Left cardiac atrium (tissue), 4 donors: ENCODE measurements at regions not wholly inside any gene's neighbourhood (a gene's known extent, or its start where the extent isn't known, plus 50 kb on each side); places are given as distances from the start of the nearest gene placed in this dataset.

ENCODE experiments used
- ATAC-seq, 2 donors: fragments of 200-7000 bp; cut with Tn5 transposase; one replicate each; pipeline ENCODE4 v1.9.1; 2020; ENCODE audit warnings: mild to moderate bottlenecking in 2 of 2, moderate library complexity in 2 of 2
- DNase-seq: peaks from one replicate; pipeline ENCODE4 v3.0.0-alpha.2; 2020
- intact Hi-C, 2 donors: fragments of 100-400 bp; cut with DNase I; formaldehyde crosslinking; loops; one replicate each; pipeline versions ENCODE4 v1.14.1 to v1.15.1; 2022 to 2023
- donor health status: DM: no; HTN: yes; CAD: no.
- donor health status: DM: no; HTN: yes; CAD: no; lungs with severe emphysema.
- donor health status: DM: yes; HTN: yes; CAD: no.
- donor health status: Dilated cardiomyopathy.

DNA sequence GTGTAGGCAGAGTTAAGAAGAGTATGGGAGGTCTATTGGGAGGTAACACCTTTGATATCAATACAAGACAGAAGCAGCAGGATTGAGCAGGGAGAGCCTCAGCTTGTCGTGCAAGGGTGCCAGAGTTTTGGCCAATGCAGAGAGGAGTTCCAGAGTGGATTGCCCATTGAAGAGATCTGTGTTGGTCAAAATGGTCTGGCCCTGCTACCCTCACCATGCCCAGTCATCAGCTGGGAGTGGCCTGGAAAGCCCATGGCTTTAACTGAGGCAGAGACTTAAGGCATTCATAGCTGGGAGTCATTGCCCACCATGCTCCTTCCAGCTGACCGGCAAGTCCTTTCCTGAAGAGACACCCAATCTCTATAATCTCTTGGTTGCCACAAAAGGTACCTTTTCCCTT, 271.3 kb downstream of the ABHD5 start:
- no peak for ATAC-seq
- intact Hi-C loops = no loop called here
- no peak for DNase-seq

DNA sequence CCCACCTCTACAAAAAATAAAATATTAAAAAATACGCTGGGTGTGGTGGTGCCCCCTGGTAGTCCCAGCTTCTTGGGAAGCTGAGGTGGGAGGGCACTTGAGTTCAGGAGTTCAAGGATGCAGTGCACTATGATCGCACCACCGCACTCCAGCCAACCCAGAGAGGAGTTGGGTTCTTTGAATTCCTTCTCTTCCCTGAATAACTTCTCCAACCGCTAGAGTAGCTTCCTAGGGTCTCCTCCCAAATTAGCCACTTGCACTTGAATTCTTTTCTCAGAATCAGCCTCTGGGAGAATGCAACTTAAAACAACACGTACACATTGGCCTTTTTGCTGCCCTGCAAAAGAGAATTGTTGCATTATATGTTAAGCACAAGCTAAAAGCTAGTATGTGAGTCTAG, 272.5 kb downstream of the ABHD5 start:
- ATAC-seq = no peak
- intact Hi-C loops = no loop called here
- no peak for DNase-seq

DNA sequence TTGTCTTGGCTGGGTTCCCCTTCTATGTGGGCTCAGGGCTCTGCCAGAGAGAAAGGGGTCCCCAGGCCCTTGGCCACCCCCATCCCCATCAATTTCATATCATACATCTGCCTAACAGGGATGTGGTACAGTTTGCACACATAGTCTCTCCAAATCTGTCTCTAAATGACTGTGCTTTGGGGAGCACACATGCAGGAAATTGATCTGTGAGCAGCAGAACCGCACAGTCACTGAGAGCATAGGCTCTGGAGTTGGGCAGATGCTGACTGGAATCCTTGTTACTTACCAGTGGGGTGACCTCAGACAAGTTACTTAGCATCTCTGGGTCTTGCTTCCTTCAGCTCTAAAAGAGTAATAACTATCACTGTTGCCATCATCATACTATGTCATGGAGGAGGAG, 273.9 kb downstream of the ABHD5 start:
- ATAC-seq (no peak), DNase-seq (no peak)
- intact Hi-C loops = no loop called here

DNA sequence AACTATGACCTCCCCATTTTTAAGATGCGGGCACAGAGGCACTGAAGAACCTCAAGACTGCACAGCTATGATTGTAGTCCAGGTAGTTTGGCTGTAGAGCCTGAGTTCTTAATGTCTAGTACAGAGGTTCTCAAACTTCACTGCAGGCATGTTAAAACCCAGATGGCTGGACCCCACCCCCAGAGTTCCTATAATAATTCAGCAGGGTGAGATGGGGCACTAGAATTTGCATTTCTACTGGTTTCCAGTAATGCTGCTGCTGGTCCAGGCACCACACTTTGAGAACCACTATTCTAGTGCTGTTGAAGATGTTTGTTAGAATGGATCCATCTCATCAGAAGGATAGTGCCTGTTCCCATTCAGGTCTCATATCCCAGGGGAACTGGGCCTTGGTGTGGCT, 274.9 kb downstream of the ABHD5 start:
- no peak for ATAC-seq
- intact Hi-C loops = no loop called here
- no peak for DNase-seq

DNA sequence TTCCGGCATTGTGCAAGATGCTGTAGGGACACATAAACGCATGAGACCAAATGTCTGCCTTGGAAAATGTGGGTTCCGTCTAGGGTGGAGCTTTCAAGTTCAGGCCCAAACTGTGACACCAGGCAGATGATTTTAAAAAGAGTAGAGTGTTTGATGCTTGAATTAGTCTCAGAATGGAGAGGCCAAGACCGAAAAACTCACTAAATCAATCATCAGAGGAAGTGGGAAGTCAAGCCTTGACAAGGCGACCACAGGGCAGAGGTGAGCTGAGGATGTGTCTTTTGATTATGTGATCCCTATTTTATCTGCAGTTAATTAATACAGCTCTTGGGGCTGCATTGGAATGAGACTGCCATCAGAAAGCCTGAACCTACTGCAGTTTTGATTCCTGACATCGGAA, 275.4 kb downstream of the ABHD5 start:
- DNase-seq (no peak), ATAC-seq (no peak)
- intact Hi-C loops = no loop called here

DNA sequence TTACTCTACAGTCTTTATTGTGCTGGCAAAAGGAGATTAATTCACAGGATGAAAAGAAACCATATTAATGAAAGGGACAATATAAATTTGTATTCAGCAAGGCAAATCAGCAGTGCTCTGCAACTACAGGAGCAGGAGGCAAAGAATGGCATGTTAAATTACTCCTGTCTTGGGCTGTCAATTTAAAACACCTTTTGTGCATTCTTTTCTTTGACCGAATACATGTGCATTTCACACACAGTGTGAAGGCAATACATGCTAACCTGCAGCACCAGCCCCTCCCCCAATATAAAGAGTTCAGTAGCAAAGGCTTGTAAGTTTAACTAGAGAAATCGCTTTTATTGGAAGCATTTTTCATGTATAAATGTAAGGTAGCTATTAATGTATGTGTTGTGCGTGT, 275.2 kb upstream of the TOPAZ1 start:
- intact Hi-C loops = no loop called here
- ATAC-seq (no peak), DNase-seq (no peak)

DNA sequence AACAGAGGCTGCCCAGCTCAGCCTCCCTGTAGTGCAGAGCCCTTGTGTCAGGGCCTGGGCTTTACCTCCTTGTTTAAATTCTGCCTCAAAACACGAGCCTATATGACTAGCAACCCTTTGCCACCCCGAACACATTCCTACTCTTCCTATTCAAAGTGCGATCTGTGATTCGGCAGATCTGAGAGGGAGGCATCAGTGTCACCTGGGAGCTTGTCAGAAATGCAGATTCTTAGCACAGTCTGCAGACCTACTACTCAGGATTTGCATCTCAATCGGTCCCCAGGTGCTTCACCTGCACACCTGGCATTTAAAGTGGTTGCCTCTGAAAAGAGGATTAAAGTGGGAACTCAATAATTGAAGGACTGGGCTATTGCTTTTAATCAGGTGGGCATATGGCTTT, 273.2 kb upstream of the TOPAZ1 start:
- intact Hi-C loops = no loop called here
- no peak for DNase-seq
- ATAC-seq = no peak

DNA sequence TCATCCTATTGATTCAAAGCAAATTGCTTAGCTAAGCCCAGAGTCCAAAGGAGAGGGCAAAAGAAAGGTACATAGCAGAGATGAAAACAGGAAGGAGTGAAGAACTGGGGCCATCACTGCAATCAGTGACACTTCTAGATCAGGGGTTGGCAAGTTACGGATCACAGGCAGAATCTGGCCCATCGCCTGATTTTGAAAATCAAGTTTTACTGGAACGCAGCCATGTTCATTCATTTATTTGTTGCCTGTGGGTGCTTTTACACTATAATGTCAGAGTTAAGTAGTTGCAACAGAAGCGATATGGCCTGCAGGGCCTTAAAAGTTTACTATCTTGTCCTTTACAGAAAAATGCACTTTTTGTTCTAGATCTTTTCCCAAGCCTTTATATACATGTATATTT, 271.7 kb upstream of the TOPAZ1 start:
- no peak for DNase-seq
- intact Hi-C loops = no loop called here
- ATAC-seq = no peak

DNA sequence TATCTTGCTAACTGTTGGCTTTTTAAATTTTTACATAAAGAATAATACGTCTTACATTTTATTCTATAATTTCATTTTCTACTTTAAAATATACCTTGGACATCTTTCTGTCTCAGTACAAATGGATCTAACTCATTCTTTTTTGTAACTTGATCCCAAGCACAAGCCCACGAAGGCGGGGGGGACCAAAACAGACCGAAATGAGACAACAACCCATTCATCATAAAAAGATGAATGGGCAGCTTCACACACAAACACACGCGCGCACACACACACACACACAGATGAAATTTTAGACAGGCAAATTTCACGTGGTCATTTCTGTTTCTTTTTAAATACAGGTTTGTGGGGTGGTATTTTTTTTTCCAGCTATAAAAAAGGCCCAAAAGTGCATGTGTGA, 271.3 kb upstream of the TOPAZ1 start:
- no peak for ATAC-seq
- intact Hi-C loops = no loop called here
- DNase-seq = no peak

DNA sequence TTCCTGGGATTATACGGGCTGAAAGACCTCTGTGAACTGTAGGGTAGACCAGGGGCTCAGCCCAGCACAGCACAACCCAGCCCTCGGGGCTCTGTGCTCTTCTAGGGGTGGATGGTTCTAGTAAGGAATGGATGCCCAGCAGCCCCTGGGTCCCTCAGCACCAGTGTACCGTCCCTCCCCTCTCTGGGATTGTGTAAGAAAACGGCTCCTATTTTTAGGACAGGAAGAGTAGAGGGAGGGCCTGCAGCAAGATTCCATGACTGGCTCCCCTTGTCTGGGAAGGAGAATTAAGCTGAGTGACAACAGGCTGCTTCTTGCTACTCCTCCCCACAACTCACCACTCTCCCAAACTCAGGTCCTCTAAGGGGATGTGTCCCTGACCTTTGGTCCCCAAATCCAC, 270.8 kb upstream of the TOPAZ1 start:
- intact Hi-C loops = no loop called here
- ATAC-seq = peak in 1 of 2 donors; percentile 27
- no peak for DNase-seq

DNA sequence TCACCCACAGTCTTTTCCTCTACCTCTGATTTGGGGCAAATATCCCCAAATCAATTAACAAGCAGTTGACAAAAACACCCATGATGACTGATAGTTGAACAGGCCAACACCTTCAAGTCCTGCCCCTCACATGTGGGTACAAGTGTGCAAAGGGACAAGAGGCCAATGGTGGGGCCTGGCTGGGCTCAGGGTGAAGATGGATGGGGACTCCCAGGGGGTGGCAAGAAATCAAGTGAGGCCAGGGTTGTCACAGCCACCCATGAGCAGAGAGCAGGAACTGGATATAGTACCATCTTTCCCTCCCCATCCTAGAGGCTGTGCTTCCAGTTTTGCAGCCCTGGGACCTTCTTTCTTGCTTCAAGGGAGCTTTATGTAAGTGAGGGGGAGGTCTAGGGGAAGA, 270.2 kb upstream of the TOPAZ1 start:
- intact Hi-C loops = no loop called here
- no peak for DNase-seq
- ATAC-seq = no peak

DNA sequence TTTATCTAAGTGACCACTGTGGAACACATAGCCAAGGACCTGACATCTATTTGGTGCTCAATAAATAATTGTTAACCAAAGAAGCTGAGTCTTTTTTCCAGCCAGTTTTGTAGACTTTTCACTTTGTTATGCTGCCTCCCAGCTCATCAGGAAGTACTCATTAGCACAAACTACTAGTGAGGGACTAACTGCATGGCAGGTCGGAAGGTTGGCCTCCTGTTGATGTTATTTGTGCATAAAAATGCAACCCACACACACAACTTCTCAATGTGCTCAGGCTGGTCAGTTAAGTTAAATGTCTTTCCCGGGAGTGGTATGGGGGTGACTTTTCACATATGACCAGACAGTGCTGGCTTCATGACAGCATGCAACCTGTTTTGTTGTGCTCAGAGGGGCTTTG, 263.0 kb upstream of the TOPAZ1 start:
- ATAC-seq = no peak
- intact Hi-C loops = no loop called here
- no peak for DNase-seq

DNA sequence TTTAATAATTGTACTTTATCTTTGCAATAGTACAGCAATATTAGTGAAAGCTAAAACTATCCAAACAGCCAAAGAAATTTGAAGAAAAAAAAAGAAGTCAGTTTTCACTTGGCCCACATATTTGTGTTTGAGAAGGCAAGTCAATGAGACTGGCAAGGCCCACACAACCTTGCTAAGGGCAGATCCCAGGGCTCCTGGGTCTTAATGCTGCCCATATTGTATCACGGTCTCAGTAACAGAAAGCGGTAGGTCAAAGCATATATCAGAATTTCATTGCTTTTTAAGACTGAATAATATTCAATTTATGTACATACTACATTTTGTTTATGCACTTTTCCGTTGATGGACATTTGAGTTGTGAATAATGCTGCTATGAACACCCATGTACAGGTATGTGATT, 262.0 kb upstream of the TOPAZ1 start:
- no peak for DNase-seq
- intact Hi-C loops = no loop called here
- no peak for ATAC-seq

DNA sequence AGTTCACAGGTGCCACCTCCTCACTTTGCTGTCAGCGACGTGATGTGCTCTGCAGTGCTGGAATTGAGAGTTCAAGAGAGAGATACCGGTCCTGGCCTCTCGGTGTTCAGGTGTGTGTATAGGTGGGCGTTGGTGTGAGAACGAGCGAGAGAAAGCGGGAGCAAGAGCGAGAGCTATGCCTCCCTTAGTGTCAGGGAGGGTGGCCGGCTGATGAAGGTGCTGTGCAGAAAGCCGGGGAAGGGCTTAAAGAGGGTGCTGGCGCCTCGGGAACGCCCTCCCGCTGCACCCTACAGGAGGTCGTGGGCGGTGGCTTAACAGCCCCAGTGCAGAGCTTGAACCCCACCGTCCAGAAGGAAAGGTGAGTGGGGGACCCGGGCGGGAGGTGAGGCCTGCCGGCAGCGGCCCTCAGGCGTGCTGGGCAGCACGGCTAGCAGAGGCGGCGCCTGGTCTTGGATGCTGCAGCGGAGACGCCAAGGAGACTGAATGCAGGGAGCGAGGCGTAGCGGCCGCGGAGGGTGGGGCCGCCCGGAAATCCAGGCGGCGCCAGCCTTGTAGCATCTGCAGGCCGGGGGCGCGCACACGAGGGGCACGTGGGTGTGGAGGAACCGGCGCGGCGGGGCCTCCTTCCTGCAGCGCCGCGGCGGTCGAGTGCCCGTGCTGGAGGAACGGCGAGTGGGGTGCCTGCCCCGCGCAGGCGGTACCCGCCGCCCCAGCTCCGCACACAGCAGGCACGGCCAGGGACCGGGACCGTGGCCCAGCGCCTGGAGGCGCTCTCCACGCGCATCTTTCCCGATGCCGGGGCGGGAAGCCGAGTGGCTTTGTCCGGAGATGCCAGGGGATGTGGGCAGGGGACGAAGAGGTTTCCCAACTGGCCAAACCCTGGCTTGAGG, 246.8 kb upstream of the TOPAZ1 start:
- ATAC-seq = peak in 1 of 2 donors; percentile 53
- intact Hi-C loops = loop anchor here in 1 of 2 donors (10.0 kb wide), 1 partner anchor 200 kb away; no protein-coding TSS in a partner anchor
- no peak for DNase-seq

DNA sequence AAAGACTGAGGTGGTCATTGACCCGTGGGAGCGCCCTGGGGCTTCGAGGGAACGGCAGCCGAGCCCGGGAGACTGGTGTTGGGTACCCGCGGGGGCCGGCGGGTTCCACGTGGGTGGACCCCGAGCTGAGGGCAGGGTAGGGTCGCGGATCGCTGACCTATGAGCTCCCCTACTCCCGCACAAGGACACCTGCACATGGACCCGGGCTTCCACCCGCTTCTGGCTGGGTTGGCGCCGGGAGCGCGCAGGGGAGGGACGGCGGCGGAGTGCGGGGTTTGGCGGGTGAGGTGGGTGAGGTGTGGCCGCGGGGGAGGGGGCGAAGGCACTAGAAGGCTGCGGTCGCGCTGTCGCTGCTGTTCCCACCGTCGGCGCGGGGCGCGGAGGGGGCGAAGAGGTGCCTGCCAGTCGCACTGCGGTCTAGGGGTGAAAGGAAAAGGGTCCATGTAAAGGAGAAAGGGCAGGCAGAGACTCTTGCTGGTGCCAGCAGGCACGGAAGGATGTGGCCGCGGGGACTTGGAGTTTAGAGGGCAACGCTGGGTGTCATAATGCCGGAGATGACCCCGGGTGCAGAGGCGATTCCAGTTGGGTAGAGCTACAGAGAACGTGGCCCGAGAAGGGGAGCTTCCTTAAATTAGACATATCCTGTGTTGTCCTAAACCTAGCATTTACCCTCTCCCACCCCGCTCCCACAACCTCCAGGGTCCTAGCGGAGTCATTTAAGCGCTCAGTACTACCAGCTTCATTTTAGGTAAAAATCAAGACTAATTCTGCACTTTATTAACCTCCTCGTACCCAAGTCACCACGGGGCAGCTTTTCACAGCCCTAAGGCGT, 245.9 kb upstream of the TOPAZ1 start:
- DNase-seq = no peak
- intact Hi-C loops = loop anchor here in 1 of 2 donors (10.0 kb wide), 1 partner anchor 199 kb away; no protein-coding TSS in a partner anchor
- no peak for ATAC-seq

DNA sequence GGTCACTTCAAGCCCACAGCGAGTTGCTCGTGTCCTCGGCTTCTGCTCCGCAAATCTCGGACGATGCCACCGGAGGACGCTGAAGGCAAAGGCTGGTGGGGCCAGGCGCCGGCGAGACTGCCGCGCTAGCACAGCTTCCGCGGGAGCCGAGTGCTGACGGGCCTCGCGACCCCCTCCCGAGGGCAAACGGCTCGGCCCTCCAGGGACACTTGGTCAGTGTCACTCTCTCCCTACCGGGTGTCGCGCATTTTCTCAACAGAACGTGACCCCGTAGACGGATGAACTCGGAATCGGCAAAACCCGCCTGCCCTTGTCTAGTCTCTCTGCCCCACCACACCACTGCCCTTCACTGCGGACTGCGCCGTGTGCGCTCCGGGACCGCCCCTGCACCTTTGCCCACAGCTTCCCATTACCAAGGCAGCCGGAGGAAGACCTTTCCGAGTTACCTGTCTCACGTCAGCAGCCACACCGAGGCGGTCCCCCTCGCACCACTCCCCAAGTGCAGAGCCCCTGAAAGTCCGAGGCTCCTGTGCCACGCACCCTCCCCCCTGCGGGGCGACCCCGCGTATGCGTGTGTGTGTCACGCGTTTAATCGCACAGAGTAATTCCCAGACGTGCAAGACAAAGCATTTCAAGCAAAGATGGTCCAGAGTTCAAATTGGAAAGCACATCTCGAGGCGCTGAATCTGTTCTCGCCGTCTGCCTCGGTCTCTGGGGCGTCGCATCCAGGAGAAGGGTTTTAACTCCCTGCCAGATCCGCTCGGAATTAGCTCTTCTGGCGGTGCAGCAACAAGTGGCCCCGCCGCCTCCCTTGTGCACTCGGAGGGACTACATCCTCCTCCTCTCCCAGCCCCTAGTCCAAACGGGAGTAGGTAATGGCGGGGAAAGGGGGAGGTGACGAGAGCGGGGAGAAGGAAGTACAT, 245.0 kb upstream of the TOPAZ1 start:
- DNase-seq = no peak
- peak; percentile 23 to 29 for ATAC-seq
- intact Hi-C loops = loop anchor here in 1 of 2 donors (10.0 kb wide), 1 partner anchor 198 kb away; no protein-coding TSS in a partner anchor

DNA sequence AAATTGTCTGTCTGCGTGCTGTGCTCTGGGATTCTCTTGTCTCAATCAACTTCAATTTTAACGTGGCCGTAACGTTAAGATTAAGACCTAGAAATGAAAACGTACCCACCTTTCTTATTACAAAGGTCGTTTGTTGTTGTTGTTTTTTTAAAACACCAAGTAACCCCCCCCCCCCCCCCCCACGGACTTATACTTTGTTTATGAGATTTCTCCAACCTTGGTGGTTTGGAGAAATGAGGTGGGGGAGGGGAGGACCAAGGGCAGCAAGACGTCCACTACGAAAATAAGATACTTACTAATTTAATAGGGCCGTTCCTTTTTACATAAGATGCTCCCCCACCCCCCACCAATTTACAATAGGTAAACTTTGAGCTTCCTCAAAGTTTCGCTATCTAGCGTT, 244.4 kb upstream of the TOPAZ1 start:
- DNase-seq (no peak), ATAC-seq (no peak)
- intact Hi-C loops = loop anchor here in 1 of 2 donors (10.0 kb wide), 1 partner anchor 197 kb away; no protein-coding TSS in a partner anchor

DNA sequence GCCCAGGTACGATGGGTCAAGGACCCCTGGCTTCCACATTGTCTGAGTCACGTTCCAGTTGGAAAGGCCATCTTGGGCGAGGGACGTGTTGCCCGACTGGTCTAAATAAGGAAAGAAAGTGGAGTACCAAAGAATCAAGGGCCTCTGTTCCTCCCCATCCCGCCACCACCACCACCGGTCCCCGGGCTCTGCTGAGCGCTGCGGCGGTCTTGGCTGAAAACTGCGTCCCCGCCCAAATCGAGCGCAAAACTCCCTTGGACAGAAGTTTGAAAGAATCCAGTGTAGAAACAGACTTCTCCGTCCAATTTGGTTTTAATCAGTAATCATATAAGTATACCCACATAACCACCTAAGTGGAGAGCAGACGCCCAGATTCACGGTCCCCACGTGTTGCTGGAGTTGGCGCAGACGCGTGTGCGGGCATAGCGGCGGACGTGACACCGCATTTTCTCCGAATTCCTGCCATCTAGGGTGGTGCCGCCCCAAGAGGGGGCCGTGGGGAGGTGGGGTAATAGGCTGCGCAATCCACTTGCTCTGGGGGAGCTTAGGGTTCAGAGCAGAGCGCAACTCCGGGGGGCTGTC, 243.8 kb upstream of the TOPAZ1 start:
- intact Hi-C loops = loop anchor here in 1 of 2 donors (10.0 kb wide), 1 partner anchor 197 kb away; no protein-coding TSS in a partner anchor
- ATAC-seq = no peak
- DNase-seq = no peak

DNA sequence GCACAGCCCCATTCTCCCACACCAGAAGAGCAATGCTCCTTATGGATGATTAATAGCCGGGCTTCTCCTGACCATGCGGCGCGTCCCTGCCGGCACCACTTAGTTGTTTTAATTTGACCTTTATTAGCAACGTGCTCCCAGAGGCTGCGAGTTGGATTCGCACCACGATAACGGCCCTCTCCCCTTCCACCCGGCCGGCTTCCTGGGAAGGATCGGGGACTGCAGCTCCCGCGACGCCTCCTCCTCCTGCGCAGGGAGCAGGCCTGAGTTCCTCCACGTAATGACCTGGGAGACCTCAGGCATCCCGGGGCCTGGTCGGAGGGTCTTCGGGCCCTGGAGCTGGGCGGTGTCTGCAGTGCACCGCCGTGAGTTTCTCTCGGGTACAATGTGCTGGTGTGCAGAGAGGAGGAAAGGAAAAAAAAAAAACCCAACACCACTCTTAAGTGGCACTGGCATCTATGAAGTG, 243.3 kb upstream of the TOPAZ1 start:
- intact Hi-C loops = loop anchor here in 1 of 2 donors (10.0 kb wide), 1 partner anchor 196 kb away; no protein-coding TSS in a partner anchor
- ATAC-seq (peak in 1 of 2 donors; percentile 3), DNase-seq (no peak)
